Stimulated activated CD4-positive, alpha-beta T cell treated with anti-CD3 and anti-CD28 coated beads, Interleukin-15, amount 100 ng/mL, for 24 hours (primary cell): ENCODE measurements at regions not wholly inside any gene's neighbourhood (a gene's known extent, or its start where the extent isn't known, plus 50 kb on each side); places are given as distances from the start of the nearest gene placed in this dataset.

ENCODE experiments used
- DNase-seq: peaks from one replicate; pipeline ENCODE4 v3.0.0-alpha.2; 2020

GRCh38 chr1:24999426-24999825, 69.3 kb upstream of the RUNX3 start:
- no peak for DNase-seq

GRCh38 chr1:24998563-24999245, 68.6 kb upstream of the RUNX3 start:
- DNase-seq, result no peak

GRCh38 chr1:24996983-24997893, 67.2 kb upstream of the RUNX3 start:
- DNase-seq, result peak; percentile 29

DNA sequence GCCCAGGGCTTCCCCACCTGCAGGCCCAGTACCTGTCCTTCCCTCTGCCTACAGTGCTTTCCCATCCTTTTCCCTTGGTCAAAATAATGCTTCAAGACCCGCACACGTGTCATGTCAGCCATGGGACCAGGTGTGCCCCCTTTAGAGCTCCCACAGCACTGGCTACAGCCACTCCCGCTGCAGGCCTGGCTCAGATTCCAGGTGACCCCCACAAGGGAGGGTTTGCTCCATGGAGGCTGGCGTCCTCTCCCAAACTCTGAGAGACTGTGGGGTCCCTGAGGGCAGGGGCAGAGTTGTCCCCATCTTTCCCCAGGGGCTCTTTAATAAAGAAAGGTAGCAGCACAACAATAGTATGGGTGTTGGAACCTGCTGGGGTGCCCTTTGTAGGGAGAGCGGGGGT, 66.4 kb upstream of the RUNX3 start:
- no peak for DNase-seq

DNA sequence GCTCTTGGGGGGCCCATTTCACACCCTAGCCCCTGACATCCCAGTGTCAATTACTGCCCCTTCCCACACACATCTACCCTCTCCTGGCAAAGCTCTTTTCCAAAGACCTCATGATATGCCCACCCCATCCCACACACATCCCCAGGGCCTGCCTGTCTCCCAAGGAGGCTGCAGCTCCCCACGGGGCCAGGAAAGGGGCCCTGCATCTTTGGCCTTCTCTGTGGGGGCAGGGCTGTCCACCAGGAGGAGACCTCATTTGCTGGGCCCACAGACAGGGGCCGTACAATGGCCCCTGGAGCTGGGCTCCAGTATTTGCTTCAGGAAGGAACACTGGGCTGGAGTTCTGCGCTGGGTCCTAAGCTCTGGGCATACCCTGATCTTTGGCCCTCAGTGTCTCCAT, 65.6 kb upstream of the RUNX3 start:
- no peak for DNase-seq

DNA sequence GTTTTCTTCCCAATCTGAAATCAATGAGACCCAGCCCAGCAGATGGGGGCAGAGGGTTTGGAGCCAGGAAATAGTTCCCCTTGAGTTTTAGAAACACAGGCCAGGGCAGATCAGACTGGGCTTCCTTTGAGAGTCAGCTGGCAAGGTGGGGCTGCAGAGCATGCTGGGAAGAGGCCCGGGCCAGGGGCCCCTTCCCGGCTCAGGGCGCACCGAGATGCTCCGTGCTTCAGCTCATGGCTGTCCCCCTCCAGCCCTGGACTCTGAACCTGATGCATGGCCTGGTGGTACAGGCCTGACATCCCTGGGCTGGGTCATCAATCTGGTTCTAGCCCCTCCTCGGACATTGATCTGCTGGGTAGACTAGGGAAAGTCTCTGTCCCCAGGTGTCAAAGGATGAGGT, 65.1 kb upstream of the RUNX3 start:
- no peak for DNase-seq

DNA sequence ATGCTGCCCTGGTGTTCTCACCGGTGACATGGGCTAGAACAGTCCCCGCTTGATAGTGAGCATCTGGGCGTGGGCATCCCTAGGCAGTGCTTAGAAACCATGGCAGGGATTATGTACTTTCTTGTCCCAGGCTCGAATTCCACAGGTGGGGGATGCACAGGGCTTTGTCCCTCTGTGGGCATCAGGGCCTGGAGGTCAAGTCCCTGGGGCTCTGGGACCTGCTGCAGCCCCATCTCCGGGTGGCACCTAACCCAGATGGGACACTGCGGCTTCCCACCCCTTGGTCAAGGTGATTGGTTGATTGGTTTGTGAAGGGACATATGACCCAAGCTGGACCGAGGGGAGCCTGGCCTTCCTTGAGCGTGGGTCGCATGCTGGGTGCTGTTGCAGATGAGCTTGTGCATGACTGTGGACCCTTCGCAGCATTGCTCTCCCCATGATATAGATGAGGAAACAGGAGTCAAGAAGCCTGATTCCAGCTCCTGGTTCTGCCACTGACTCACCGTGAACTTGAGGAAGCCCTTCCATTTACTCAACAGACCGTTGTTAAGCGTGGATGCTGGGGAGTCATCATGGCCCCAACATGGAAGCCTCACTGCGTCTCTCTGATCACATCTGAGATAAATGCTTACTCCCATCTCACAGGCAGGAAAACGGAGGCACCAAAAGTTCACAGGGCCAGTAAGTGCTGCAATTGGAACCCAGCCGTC, 64.0 kb upstream of the RUNX3 start:
- DNase-seq, result no peak

- DNase-seq, result no peak
These were observed 62.7 kb upstream of the RUNX3 start for GRCh38 chr1:24992761-24993211.

DNA sequence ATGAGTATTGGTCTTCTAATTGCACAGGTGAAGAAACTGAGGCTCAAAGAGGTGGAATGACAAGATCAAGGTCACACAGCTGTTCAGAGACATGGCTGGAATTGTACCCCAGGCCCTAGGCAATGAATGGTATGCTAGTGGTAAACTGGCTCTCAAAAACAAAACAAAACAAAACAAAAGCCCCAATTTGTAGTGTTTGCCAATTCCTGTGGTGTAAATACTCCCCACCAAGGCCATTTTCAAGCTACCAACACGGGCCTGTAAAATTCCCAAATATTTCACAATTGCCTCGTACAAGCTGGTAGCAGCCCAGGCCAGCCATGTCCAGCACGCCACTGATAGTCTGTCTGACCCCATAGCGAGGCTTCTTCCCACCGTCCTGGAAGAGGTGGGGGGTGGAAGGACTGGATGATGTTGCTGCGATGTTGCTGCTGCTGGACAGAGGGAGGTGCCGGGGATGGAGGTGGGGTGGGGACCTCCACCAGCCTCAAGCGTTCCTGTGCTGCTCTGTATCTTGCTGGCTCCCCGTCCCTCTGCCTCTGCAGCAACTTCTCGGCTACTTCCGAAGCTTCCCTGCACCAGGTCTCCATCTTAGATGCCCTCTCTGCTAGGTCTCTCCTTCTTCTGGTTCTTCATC, 62.2 kb upstream of the RUNX3 start:
- no peak for DNase-seq

DNA sequence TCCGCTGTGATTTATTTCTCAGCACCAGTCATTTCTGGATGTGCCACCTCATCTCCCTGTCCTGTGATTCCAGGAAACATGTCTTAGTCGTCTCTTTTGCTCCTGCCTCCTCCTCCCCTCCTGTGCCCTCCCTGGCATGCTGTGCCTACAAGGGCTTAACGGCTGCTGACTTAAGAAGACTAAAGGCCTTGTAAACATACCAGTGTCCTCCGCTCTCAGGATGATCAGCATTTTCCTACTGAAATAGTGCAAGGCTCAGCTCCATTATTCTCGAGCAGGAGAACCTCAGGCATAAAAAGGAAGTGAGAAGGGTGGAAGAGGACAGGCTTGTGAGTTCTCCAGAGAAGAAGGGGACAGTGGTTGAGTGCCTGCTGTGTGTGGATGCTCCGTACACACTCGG, 61.6 kb upstream of the RUNX3 start:
- DNase-seq, result peak; percentile 60

GRCh38 chr1:24990779-24991641, 60.9 kb upstream of the RUNX3 start:
- no peak for DNase-seq

GRCh38 chr1:24990136-24990535, 60.1 kb upstream of the RUNX3 start:
- no peak for DNase-seq

DNA sequence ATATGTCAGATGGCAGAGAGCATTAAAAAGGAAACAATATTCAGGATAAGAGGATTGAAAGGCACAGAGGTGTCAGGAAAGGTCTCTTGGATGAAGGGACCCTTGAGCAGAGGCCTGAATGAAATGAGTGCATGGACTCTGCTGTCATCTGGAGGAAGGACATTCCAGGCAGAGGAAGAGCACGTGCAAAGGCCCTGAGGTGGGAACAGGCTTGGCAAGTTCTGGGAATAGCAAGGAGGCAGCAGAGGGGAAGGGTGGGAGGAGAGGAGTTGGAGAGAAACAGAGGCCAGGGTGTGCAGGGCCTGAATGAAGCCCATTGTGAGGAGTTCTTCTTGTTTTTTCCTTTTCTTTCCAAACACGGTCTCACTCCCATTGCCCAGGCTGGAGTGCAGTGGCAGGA, 59.0 kb upstream of the RUNX3 start:
- DNase-seq, result no peak

- no peak for DNase-seq
These were observed 58.5 kb upstream of the RUNX3 start for GRCh38 chr1:24988558-24988912.

- no peak for DNase-seq
These were observed 57.9 kb upstream of the RUNX3 start for GRCh38 chr1:24987875-24988557.

GRCh38 chr1:24987424-24987823, 57.3 kb upstream of the RUNX3 start:
- no peak for DNase-seq

GRCh38 chr1:24986372-24986965, 56.4 kb upstream of the RUNX3 start:
- DNase-seq, result no peak

GRCh38 chr1:24985737-24986136, 55.7 kb upstream of the RUNX3 start:
- no peak for DNase-seq

GRCh38 chr1:24984800-24985522, 54.9 kb upstream of the RUNX3 start:
- DNase-seq, result no peak

GRCh38 chr1:24984300-24984699, 54.2 kb upstream of the RUNX3 start:
- DNase-seq, result no peak
